Esophagus muscularis mucosa (tissue), 3 donors: ENCODE measurements at regions not wholly inside any gene's neighbourhood (a gene's known extent, or its start where the extent isn't known, plus 50 kb on each side); places are given as distances from the start of the nearest gene placed in this dataset.

Experiments used
- POLR2A ChIP-seq: fragments of 450-650 bp; IDR thresholded peaks from one replicate; pipeline ENCODE4 v1.6.1; 2017; ENCODE audit warnings: antibody characterized with exemption, moderate library complexity, mild to moderate bottlenecking, low read depth
- TF ChIP-seq, protein P1 (sequence below), 3 experiments: fragments of 200-600 bp in 2 of 3; fragments of 450-650 bp in 1 of 3; sonication (generic) in 2 of 3; IDR thresholded peaks; one replicate each; pipeline ENCODE4 v1.5.1; 2017 to 2019; ENCODE audit warnings: antibody characterized with exemption in 3 of 3, mild to moderate bottlenecking in 2 of 3, moderate library complexity in 1 of 3

DNA sequence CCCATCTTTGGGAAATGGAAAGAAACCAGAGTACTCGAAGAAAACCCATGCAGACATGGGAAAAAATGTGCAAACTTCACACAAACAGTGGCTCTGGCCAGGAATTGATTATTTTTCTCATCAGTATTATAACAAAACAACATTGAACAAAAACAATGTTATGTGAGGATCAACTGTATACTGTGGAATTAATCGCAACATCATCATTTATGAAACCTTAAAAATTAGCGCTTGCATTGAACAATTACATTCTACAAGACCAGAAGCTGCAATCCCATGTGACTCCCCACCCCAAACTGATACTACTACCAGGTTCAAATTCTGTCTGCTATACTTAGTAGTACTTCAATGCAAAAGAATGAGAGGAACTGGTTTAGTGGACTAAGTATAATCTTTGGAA is 390.7 kb upstream of the PIK3R1 start:
- TF ChIP-seq POLR2A = no peak
- TF ChIP-seq, protein P1, sequence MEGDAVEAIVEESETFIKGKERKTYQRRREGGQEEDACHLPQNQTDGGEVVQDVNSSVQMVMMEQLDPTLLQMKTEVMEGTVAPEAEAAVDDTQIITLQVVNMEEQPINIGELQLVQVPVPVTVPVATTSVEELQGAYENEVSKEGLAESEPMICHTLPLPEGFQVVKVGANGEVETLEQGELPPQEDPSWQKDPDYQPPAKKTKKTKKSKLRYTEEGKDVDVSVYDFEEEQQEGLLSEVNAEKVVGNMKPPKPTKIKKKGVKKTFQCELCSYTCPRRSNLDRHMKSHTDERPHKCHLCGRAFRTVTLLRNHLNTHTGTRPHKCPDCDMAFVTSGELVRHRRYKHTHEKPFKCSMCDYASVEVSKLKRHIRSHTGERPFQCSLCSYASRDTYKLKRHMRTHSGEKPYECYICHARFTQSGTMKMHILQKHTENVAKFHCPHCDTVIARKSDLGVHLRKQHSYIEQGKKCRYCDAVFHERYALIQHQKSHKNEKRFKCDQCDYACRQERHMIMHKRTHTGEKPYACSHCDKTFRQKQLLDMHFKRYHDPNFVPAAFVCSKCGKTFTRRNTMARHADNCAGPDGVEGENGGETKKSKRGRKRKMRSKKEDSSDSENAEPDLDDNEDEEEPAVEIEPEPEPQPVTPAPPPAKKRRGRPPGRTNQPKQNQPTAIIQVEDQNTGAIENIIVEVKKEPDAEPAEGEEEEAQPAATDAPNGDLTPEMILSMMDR (IDR thresholded peaks at IDR 0.05) = no peak
